ENCODE measurements at regions not wholly inside any gene's neighbourhood (a gene's known extent, or its start where the extent isn't known, plus 50 kb on each side); places are given as distances from the start of the nearest gene placed in this dataset.
"Not testable (repeated sequence)": the region's sequence is repeated elsewhere in the genome, so short reads cannot be mapped to it uniquely, and the experiment has no call there.

DNA sequence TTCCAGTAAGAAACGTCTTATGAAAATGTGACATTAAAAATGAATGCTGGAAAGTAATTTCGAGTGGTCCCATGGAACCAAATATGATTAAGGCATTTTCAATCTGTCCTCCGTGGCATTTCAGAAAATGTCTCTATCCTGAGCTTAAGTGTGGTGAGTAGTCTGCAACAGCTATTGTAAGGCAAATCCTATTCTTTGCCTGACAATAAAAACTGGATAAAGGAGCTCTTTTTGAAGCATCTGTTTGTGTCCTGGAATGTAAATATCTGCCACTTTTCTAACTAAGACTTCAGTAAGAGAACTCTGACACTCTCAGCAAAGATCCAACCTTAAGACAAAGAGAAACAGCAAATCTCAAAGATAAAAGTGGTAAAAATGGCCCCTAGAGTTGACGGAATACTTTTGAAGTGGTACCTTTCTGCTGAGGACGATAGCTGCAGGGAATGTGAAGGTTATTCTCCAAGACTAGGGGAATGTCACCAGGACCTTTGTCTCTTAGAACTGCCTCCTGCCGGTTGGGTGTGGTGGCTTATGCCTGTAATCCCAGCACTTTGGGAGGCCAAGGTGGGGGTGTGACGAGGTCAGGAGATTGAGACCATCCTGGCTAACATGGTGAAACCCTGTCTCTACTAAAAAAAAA lies 486.7 kb upstream of the ZP4 start:
- Histone ChIP-seq H3K4me3 (no peak overlapping the region), H3K27me3 (no peaks in the 10 kb centered on the region), H3K9me3 (no peaks in the 10 kb centered on the region), H3K36me3 (no peaks in the 10 kb centered on the region)
- no peak for DNase-seq

DNA sequence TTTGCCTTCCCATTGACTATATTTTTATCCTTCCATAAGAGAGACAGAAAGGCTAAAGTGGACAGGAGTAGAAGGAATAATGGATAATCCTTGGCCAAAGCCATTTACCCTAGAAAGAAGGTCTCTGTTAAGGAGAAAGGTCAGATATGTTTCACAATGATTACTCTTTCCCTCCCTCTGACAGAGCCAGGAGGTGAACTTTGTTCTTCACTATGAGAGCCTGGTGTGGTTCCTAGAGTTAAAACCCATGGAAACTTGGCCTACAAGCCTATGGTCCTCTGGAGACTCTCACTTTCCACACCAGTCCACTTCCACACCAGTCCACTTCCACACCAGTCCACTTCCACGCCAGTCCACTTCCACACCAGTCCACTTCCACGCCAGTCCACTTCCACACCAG lies 479.9 kb upstream of the ZP4 start:
- DNase-seq = no peak
- Histone ChIP-seq H3K9me3 (no peaks in the 10 kb centered on the region), H3K27me3 (no peaks in the 10 kb centered on the region)

DNA sequence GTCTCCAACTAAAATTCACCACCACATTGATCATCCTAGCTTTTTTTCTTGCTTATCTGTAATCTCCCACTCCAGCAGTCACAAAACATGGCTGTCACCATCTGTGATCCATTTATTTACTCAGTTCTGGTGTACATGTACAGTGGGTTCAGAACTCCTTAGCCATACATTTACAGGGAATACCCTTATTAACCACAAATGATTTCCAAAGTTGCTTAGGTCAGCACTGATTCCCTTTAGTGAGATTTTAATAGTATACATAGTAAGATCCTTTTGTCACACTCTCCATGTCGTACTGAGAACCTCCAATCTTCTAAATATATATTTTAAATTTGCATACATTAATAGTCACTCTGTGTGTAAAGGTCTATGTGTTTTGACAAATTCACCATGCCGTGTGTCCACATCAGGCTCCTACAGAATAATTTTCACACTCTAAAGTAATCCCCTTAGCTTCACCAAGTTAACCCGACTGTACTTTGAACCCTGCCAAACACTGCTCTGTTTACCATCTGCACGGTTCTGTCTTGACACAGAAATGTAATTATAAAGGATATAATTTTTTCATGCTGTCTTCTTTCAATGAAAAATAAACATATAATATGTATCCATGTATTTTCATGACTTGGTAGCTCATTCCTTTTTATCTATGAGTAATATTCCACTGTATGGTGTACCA lies 473.6 kb upstream of the ZP4 start:
- H3K9me3 ChIP-seq = no peaks in the 10 kb centered on the region
- DNase-seq = no peak
- no peak overlapping the region for H3K4me3 ChIP-seq
- no peaks in the 10 kb centered on the region for H3K36me3 ChIP-seq
- no peaks in the 10 kb centered on the region for H3K27me3 ChIP-seq

More for the DNA sequence above, 479.9 kb upstream of the ZP4 start:
- no peaks in the 10 kb centered on the region for H3K36me3 ChIP-seq
- no peak overlapping the region for H3K4me3 ChIP-seq

DNA sequence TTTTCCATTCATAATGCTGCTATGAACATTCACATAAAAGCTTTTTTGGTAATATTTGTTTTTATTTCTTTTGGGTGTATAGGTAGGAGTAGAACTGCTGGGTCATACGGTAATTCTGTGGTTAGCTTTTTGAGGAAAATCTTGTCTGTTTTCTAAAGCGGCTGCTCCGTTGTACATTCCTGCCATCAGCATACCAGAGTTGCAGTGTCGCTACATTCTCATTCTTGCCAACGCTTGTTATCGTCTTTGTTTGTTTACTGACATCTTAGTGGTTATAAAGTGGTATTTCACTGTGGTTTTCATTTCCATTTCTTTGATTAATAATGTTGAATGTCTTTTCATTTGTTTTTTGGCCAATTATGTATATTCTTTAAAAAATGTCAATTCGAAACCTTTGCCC lies 469.8 kb upstream of the ZP4 start:
- Histone ChIP-seq H3K4me3 (no peak overlapping the region), H3K27me3 (no peaks in the 10 kb centered on the region), H3K9me3 (no peaks in the 10 kb centered on the region), H3K36me3 (no peaks in the 10 kb centered on the region)
- DNase-seq = no peak

DNA sequence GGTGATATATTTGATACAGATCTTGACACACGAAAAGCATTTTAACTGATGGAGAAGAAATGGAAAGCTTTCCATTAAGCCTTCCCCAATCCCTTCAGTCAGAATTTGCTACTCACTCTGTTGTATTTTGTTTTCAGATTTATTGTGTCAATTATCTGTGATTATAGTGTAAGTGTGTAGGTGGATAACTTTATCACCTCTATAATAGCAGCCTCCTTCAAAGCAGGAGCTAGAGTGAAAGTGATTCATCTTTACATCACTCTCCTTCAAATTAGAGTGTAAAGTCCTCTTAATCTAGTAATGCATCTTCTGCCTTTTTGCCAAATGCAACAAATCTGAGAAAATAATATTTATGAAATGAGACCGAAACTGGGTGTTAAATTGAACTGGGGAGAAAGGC lies 459.7 kb upstream of the ZP4 start:
- Histone ChIP-seq H3K27me3 (no peaks in the 10 kb centered on the region), H3K9me3 (no peaks in the 10 kb centered on the region)
- DNase-seq = no peak

DNA sequence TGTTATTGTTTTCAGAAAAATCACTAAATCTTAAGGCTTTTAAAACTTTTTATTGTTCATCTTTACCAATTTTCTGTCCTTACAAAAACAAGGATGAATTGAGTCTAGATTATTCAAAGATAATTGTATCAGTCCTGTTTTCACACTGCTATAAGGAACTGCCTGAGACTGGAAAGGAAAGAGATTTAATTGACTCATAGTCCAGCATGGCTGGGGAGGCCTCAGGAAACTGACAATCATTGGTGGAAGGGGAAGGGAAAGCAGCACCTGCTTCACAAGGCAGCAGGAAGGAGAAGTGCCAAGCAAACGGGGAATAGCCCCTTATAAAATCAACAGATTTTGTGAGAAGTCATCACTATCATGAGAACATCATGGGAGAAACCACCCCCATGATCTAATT lies 455.6 kb upstream of the ZP4 start:
- Histone ChIP-seq H3K4me3 (no peak overlapping the region), H3K9me3 (no peaks in the 10 kb centered on the region), H3K36me3 (no peaks in the 10 kb centered on the region), H3K27me3 (no peaks in the 10 kb centered on the region)
- DNase-seq = no peak

More for the DNA sequence above, 459.7 kb upstream of the ZP4 start:
- no peak overlapping the region for H3K4me3 ChIP-seq
- H3K36me3 ChIP-seq = no peaks in the 10 kb centered on the region

DNA sequence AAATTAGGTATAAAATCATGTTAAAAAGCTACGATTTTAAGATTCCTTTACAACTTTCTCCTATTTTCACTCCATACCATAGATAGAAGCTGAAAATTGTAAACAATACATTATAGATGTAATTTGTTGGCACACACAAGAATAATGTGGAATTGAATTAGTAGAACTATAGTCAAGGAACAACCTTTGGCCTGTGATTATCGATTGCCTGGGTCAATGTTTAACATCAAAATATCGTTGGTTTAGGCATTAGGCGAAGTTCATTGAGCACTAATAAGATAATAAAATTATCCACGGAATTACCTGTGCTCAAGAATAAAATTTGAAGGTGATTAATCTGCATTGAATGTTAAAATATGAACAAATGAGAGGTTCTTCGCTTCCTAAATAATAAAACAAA lies 455.1 kb upstream of the ZP4 start:
- H3K36me3 ChIP-seq = no peaks in the 10 kb centered on the region
- no peaks in the 10 kb centered on the region for H3K27me3 ChIP-seq

DNA sequence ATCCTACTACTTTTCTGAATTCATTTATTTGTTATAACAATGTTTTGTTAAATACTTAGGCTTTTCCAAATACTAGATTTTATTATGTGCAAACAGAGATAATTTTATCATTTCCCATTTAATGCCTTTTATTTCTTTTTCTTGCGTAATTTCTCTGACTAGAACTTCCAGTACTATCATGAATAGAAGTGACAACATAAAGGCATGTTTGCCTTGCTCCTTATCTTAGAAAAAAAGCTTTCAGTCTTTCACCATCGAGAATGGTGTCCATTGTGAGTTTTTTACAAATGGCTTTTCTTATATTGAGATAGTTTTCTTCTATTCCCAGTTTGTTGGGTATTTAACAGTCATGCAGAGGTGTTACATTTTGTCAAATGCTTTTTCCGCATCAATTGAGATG lies 453.1 kb upstream of the ZP4 start:
- Histone ChIP-seq H3K4me3 (no peak overlapping the region), H3K9me3 (no peaks in the 10 kb centered on the region), H3K36me3 (no peaks in the 10 kb centered on the region), H3K27me3 (no peaks in the 10 kb centered on the region)
- no peak for DNase-seq

More for the DNA sequence above, 455.1 kb upstream of the ZP4 start:
- Histone ChIP-seq H3K4me3 (no peak overlapping the region), H3K9me3 (no peaks in the 10 kb centered on the region)
- DNase-seq = no peak

DNA sequence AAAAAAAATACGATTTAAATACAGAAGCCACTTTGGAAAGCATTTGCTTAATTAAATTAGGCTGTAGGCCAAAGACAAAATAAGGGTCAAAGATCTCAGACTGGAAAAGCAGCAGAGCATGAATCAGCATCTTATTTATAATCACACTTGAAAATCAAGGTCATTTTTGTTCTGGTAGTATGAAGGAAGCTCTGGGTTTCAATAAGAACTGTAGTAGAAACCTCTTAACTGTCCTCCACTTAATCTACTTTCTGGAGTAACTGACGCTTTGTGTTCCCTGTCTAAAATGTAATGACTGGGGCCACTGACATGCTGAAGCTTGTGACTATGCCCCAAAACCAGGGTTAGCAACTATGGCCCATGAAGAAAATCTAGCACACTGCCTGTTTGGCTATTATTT lies 450.7 kb upstream of the ZP4 start:
- DNase-seq = no peak
- Histone ChIP-seq H3K36me3 (no peaks in the 10 kb centered on the region), H3K27me3 (no peaks in the 10 kb centered on the region), H3K9me3 (no peaks in the 10 kb centered on the region), H3K4me3 (no peak overlapping the region)

DNA sequence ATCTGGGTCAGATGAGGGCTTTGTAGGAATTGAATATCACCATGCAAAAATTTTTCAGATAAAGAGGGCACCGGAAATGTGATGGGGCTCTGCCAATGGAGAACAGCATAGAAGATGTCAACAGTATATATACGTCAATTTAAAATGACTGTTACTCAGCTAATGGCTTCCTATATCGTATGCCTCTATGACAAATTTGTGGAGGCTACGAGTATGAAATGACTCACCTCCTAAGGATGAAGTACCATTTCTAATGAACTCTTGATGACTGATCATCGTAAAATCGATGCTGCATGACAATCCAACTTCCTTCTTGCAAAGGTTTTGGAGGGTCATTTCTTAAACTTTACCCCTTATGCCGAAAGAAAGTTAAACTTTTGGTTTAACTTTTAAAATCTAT lies 450.3 kb upstream of the ZP4 start:
- no peak for DNase-seq

DNA sequence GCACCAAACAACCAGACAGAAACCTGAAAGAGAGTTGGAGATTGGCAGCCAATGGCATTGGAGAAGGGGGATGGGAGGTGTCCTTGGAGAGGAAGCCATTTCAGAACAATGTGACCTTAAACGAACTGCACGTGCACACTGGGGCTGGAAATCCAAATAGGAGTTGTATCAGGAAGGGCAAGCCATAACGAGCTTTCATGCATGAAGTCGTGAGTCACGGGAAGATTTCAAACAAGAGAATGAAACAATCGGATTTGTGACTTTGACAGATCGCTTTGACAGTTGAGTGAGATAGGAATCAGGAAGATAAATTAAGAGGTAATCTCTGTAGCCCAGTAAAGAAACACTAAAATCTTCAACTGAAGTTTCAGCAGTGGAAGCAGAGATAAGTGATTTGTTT lies 445.8 kb upstream of the ZP4 start:
- no peak overlapping the region for H3K4me3 ChIP-seq
- H3K27me3 ChIP-seq = no peaks in the 10 kb centered on the region
- no peaks in the 10 kb centered on the region for H3K9me3 ChIP-seq
- no peaks in the 10 kb centered on the region for H3K36me3 ChIP-seq
- DNase-seq = no peak

More for the DNA sequence above, 450.3 kb upstream of the ZP4 start:
- Histone ChIP-seq H3K36me3 (no peaks in the 10 kb centered on the region), H3K9me3 (no peaks in the 10 kb centered on the region), H3K27me3 (no peaks in the 10 kb centered on the region), H3K4me3 (no peak overlapping the region)

DNA sequence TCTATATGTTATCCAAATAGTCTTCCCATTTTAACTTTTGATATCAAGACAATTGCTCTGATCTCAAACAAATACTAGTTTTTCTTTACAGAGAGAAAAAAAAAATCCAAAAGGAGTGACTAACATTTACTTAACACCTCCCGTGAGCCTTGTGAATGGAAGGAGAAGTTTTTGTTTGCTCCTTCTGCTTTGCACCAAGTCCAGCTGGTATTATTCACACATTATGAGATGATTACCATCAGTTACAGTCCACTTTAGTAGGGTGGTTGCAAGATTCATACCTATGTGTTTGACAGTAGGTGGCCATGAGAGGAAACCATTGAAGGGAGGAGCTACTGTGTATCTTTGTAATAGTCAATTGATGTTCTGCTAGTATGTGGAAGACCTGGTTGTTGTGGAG lies 443.4 kb upstream of the ZP4 start:
- no peaks in the 10 kb centered on the region for H3K27me3 ChIP-seq
- no peak for DNase-seq
- H3K36me3 ChIP-seq = no peaks in the 10 kb centered on the region
- H3K4me3 ChIP-seq = no peak overlapping the region
- no peaks in the 10 kb centered on the region for H3K9me3 ChIP-seq

DNA sequence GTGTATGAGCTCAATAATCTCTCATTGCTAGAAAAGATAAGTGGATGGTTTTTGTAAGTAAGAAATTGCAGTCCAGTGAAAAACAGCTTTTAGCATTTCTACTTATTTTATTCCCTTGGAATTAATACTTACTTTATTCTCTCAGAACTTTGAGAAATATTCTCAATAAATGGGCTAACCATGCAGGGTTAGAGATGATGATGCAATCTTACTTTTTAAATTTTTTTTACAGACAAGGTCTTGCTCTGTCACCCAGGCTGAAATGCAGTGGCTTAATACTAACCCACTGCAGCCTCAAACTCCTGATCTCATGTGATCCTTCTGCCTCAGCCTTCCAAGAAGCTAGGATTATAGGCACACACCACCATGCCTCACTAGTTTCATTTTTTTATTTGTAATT lies 440.8 kb upstream of the ZP4 start:
- Histone ChIP-seq H3K36me3 (no peaks in the 10 kb centered on the region), H3K9me3 (no peaks in the 10 kb centered on the region), H3K4me3 (no peak overlapping the region), H3K27me3 (no peaks in the 10 kb centered on the region)
- no peak for DNase-seq

DNA sequence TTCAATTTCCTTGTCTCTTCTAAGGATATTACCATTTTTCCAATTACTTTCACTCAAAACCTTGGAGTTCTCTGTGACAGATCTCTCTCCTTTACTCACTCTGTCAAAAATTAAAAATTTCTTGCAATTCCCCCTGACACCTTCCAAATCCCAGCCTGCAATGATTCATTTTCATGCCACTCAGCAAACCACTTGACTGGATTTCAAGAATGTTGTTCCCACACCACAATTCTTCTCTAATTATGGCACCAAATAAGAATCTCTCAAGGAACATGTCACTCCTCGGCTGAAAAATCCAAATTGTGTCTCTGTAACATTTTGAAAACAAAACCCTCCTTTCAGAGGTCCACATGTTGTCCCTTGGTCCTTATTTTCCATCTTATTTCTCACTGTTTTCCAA lies 438.9 kb upstream of the ZP4 start:
- no peak overlapping the region for H3K4me3 ChIP-seq
- DNase-seq = no peak
- no peaks in the 10 kb centered on the region for H3K27me3 ChIP-seq
- H3K9me3 ChIP-seq = no peaks in the 10 kb centered on the region
- no peaks in the 10 kb centered on the region for H3K36me3 ChIP-seq

DNA sequence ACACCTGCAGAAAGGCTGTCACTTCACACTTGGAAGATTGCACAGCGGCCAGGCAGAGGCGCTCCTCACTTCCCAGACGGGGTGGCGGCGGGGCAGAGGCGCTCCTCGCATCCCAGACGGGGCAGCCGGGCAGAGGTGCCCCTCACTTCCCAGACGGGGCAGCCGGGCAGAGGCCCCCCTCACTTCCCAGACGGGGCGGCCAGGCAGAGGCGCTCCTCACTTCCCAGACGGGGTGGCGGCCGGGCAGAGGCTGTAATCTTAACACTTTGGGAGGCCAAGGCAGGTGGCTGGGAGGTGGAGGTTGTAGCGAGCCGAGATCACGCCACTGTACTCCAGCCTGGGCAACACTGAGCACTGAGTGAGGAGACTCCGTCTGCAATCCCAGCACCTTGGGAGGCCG lies 436.3 kb upstream of the ZP4 start:
- not testable (repeated sequence) for H3K27me3 ChIP-seq, DNase-seq

DNA sequence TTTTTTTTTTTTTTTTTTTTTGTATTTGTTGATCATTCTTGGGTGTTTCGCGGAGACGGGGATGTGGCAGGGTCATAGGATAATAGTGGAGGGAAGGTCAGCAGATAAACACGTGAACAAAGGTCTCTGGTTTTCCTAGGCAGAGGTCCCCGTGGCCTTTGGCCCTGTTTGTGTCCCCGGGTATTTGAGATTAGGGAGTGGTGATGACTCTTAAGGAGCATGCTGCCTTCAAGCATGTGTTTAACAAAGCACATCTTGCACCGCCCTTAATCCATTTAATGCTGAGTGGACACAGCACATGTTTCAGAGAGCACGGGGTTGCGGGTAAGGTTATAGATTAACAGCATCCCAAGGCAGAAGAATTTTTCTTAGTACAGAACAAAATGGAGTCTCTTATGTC lies 435.8 kb upstream of the ZP4 start:
- H3K27me3 ChIP-seq, DNase-seq: not testable (repeated sequence)

More for the DNA sequence above, 436.3 kb upstream of the ZP4 start:
- H3K9me3 ChIP-seq, H3K36me3 ChIP-seq, H3K4me3 ChIP-seq: not testable (repeated sequence)

DNA sequence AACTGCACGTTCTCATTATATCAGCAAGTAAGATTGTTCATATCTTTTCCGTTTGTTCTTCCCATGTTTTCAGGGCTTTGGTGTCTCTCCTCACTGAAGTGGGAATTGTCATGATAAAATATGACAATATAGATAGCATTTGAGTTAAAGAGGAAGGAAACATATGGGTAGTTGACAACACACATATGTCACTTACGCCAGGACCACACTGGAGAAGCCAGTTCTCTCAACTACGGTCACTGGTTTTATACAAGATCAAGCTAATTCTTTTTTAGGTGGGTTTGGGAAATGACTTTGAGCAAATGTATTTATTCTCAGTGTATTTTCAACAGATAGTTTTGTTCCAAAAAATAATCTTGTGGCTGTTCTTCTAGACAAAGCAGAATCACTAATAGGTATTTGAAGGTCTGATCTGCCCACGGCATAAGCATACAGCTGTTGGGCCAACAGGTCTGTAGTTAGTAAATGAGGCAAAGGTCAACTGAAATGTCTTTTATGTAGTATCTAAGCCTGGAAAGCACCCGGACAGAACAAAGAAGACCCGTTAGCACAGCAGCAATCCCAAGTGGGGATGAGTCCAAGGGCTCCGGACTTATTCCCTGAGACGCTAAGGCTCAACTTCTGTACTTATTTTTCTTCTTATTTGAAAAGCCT lies 433.6 kb upstream of the ZP4 start:
- no peak for DNase-seq

More for the DNA sequence above, 435.8 kb upstream of the ZP4 start:
- H3K9me3 ChIP-seq, H3K36me3 ChIP-seq, H3K4me3 ChIP-seq: not testable (repeated sequence)

DNA sequence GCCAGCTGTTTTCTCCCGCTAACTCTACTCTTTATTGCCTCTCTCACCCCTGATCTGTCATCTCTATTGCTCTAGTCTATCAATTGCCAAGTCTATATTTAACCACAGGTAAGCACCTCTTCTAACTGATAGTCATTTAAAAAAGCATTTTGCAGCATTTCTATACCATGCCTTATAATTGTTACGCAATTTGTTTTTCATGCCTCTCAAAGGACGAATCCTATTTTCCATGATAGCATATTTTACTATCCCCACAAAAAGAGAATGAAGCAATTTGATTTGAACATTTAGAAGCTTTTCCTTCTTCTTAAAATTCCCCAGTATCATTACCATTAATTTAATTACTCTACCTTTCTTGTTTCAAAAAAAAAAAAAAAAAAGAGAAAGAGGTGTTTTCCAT lies 432.8 kb upstream of the ZP4 start:
- H3K27me3 ChIP-seq = no peaks in the 10 kb centered on the region
- no peak for DNase-seq

More for the DNA sequence above, 433.6 kb upstream of the ZP4 start:
- no peaks in the 10 kb centered on the region for H3K36me3 ChIP-seq
- no peaks in the 10 kb centered on the region for H3K27me3 ChIP-seq
- no peaks in the 10 kb centered on the region for H3K9me3 ChIP-seq
- no peak overlapping the region for H3K4me3 ChIP-seq

More for the DNA sequence above, 432.8 kb upstream of the ZP4 start:
- no peaks in the 10 kb centered on the region for H3K36me3 ChIP-seq
- no peak overlapping the region for H3K4me3 ChIP-seq
- no peaks in the 10 kb centered on the region for H3K9me3 ChIP-seq

Measured in MG63 (cell line).